AG04449 (cell line): ENCODE measurements at regions not wholly inside any gene's neighbourhood (a gene's known extent, or its start where the extent isn't known, plus 50 kb on each side); places are given as distances from the start of the nearest gene placed in this dataset.
"Not testable (repeated sequence)": the region's sequence is repeated elsewhere in the genome, so short reads cannot be mapped to it uniquely, and the experiment has no call there.

Source experiments
- CTCF ChIA-PET: fragments of 350-600 bp; formaldehyde crosslinking; extraction: SDS; loops from one replicate; lab custom pipeline; 2021; ENCODE audit warnings: antibody characterized with exemption; lab: Yijun Ruan, JAX
- POLR2A ChIA-PET: fragments of 400-600, 350-600 bp; formaldehyde crosslinking; extraction: SDS; loops from one replicate; lab custom pipeline; 2020; ENCODE audit warnings: antibody characterized with exemption, inconsistent platforms; lab: Yijun Ruan, JAX
- DNase-seq: peaks from one replicate; pipeline ENCODE4 v3.0.0-alpha.2; 2010; ENCODE audit warnings: low read depth, low spot score
- H3K4me3 ChIP-seq: 2 replicates; pipeline ENCODE4 v1.5.1; 2011; ENCODE audit warnings: low read depth, mild to moderate bottlenecking, control low read depth, low read length
- TF ChIP-seq, protein P1 (sequence below): IDR thresholded peaks from one replicate; pipeline ENCODE4 v1.5.1; 2011; ENCODE audit warnings: mild to moderate bottlenecking, moderate library complexity, low read length, control low read depth, inconsistent platforms; ENCODE audit not compliant: insufficient read depth; ENCODE audit errors: missing control alignments

DNA sequence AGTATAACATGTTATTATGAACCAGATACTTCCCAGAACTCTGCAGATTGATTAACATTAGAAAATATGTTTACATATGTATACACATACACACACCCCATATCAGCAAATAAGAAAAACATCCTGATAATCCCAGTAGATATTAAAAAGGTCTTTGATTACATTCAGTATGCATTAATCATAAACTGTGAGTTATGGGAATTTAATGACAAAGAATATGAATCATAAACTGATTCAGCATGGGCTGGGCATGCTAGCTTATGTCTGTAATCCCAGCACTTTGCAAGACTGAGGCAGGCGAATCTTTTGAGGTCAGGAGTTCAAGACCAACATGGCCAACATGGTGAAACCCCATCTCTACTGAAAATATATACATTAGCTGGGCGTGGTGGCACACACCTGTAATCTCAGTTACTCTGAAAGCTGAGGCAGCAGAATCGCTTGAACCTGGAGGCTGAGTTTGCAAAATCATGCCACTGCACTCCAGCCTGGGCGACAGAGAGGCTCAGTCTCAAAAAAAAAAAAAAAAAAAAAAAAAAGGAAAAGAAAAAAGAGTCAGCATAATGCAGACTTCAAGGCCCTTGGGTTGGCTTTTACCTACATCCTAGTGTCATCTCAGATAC lies 581.9 kb upstream of the PRR20A start:
- ChIA-PET CTCF (no interaction called here), POLR2A (no interaction called here)
- H3K4me3 ChIP-seq = no peak overlapping the region
- TF ChIP-seq, protein P1, sequence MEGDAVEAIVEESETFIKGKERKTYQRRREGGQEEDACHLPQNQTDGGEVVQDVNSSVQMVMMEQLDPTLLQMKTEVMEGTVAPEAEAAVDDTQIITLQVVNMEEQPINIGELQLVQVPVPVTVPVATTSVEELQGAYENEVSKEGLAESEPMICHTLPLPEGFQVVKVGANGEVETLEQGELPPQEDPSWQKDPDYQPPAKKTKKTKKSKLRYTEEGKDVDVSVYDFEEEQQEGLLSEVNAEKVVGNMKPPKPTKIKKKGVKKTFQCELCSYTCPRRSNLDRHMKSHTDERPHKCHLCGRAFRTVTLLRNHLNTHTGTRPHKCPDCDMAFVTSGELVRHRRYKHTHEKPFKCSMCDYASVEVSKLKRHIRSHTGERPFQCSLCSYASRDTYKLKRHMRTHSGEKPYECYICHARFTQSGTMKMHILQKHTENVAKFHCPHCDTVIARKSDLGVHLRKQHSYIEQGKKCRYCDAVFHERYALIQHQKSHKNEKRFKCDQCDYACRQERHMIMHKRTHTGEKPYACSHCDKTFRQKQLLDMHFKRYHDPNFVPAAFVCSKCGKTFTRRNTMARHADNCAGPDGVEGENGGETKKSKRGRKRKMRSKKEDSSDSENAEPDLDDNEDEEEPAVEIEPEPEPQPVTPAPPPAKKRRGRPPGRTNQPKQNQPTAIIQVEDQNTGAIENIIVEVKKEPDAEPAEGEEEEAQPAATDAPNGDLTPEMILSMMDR = no peak
- DNase-seq = no peak

DNA sequence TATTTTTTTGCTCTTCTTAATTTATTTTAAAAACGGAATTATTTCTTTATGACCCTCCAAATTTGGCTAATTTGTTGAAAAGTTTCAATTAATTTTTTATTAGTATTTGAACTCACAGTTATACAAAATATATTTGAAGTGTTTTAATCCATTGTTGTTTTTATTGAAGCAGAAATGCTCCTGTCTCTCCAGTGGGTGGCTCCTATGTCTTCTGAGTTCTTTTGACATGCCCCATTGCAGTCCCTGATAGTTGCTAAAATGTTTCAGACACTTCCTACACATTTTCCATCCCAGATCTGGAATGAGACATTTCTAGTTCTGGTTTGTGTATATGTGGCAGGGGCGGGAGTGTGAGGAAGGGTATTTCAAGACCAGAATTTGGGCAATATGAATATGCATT lies 579.4 kb upstream of the PRR20A start:
- CTCF ChIA-PET = no interaction called here
- H3K4me3 ChIP-seq = no peak overlapping the region
- POLR2A ChIA-PET = no interaction called here
- no peak for DNase-seq
- TF ChIP-seq, protein P1 = no peak

GRCh38 chr13:56563663-56564062 lies 577.1 kb upstream of the PRR20A start:
- H3K4me3 ChIP-seq = no peak overlapping the region
- TF ChIP-seq, protein P1 = no peak
- ChIA-PET POLR2A (no interaction called here), CTCF (no interaction called here)
- DNase-seq = no peak

- POLR2A ChIA-PET = no interaction called here
Observed at GRCh38 chr13:56586976-56587375, 553.7 kb upstream of the PRR20A start.

GRCh38 chr13:56615572-56615971 lies 525.1 kb upstream of the PRR20A start:
- DNase-seq = no peak
- POLR2A ChIA-PET = no interaction called here
- TF ChIP-seq, protein P1 = no peak
- H3K4me3 ChIP-seq = no peak overlapping the region
- CTCF ChIA-PET = no interaction called here

More at GRCh38 chr13:56586976-56587375, 553.7 kb upstream of the PRR20A start:
- TF ChIP-seq, protein P1 = no peak
- no peak for DNase-seq
- CTCF ChIA-PET = no interaction called here
- no peak overlapping the region for H3K4me3 ChIP-seq

- ChIA-PET CTCF (no interaction called here), POLR2A (no interaction called here)
- DNase-seq = no peak
- H3K4me3 ChIP-seq = no peak overlapping the region
- TF ChIP-seq, protein P1 = no peak
Observed at GRCh38 chr13:56622840-56623239, 517.9 kb upstream of the PRR20A start.

DNA sequence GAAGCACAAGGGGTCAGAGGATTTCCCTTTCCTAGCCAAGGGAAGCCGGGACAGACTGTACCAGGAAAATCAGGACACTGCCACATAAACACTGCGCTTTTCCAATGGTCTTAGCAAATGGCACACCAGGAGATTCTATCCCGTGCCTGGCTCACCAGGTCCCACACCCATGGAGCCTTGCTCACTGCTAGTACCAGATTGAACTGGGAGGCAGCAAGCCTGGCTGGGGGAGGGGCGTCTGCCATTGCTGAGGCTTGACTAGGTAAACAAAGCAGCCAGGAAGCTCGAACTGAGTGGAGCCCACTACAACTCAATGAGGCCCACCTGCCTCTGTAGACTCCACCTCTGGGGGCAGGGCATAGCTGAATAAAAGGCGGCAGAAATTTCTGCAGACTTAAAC lies 511.8 kb upstream of the PRR20A start:
- H3K4me3 ChIP-seq, DNase-seq, POLR2A ChIA-PET, CTCF ChIA-PET: not testable (repeated sequence)

DNA sequence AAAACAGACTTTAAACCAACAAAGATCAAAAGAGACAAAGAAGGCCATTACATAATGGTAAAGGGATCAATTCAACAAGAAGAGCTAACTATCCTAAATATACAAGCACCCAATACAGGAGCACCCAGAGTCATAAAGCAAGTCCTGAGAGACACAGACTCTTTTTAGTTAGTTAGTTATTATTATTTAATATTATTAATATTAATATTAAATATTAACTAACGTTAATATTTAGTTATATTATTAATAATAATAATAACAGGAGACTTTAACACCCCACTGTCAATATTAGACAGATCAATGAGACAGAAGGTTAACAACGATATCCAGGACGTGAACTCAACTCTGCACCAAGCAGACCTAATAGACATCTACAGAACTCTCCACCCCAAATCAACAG lies 509.7 kb upstream of the PRR20A start:
- POLR2A ChIA-PET, CTCF ChIA-PET, H3K4me3 ChIP-seq, DNase-seq: not testable (repeated sequence)
